ENCODE measurements at regions not wholly inside any gene's neighbourhood (a gene's known extent, or its start where the extent isn't known, plus 50 kb on each side); places are given as distances from the start of the nearest gene placed in this dataset.

DNA sequence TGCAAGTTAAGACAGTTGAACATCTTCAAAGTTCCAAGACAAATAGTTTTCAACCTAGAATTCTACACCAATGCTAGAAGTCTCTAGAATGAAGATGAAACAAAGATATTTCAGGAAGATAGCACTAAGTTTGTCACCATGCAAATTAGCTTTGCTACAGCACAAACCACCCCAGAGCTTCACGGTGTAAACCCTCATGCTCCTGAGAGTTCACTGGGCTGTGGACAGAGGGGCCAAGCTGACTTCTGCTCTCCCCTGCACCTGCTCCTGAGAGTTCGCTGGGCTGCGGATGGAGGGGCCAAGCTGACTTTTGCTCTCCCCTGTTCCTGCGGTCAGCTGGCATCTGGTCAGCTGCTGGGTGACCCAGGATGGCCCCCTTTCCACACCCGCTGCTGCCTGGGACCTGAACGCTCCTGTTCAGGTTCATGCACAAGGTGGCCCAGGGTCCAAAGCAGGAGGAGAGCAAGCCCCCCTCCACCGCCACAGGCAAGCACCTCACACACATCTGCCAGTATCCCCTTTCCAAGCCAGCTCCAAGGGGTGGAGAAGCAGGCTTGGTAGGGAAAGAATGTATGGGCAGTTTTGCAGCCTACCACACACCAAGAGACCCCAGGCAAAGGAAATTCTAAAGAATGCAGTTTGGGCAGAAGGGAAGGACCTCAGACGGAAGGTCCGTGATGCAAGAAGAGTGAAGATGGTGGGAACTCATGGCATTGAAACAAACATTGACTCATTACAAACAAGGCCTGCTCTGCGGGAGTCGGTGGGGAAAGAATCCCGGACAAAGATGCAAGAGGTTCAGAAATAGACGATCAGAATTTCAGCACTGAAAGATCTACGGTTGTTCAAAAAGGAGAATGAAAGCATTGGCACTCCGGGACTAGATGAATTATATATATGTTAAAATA lies 137.8 kb upstream of the PPP2R2D start:
- no peak for TF ChIP-seq POLR2A (IDR thresholded peaks at IDR 0.05)
- TF ChIP-seq, protein P1, sequence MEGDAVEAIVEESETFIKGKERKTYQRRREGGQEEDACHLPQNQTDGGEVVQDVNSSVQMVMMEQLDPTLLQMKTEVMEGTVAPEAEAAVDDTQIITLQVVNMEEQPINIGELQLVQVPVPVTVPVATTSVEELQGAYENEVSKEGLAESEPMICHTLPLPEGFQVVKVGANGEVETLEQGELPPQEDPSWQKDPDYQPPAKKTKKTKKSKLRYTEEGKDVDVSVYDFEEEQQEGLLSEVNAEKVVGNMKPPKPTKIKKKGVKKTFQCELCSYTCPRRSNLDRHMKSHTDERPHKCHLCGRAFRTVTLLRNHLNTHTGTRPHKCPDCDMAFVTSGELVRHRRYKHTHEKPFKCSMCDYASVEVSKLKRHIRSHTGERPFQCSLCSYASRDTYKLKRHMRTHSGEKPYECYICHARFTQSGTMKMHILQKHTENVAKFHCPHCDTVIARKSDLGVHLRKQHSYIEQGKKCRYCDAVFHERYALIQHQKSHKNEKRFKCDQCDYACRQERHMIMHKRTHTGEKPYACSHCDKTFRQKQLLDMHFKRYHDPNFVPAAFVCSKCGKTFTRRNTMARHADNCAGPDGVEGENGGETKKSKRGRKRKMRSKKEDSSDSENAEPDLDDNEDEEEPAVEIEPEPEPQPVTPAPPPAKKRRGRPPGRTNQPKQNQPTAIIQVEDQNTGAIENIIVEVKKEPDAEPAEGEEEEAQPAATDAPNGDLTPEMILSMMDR (IDR thresholded peaks at IDR 0.05) = no peak
